H1 (cell line): ENCODE measurements at regions not wholly inside any gene's neighbourhood (a gene's known extent, or its start where the extent isn't known, plus 50 kb on each side); places are given as distances from the start of the nearest gene placed in this dataset.
"Not testable (repeated sequence)": the region's sequence is repeated elsewhere in the genome, so short reads cannot be mapped to it uniquely, and the experiment has no call there.

Source experiments
- CTCF ChIA-PET: fragments of 300-600 bp; sonication (Branson Sonifier 250); formaldehyde crosslinking; loops from one replicate; lab custom pipeline; 2021; ENCODE audit not compliant: partially characterized antibody; lab: Charles Lee
- POLR2A ChIA-PET: fragments of 300-600 bp; sonication (Branson Sonifier 250); formaldehyde crosslinking; loops from one replicate; lab custom pipeline; 2021; ENCODE audit warnings: inconsistent platforms; ENCODE audit not compliant: partially characterized antibody; lab: Charles Lee
- DNase-seq, 2 experiments: peaks; one replicate each; pipeline versions ENCODE4 v3.0.0 to v3.0.0-alpha.2; 2010 to 2022; ENCODE audit warnings: low spot score in 2 of 2, low read depth in 1 of 2, mixed read lengths in 1 of 2
- FAIRE-seq: peaks from 2 replicates; lab custom pipeline; 2011; peaks lifted over from hg19 to GRCh38; lab: Jason Lieb, UNC
- H2AFZ ChIP-seq: 2 replicates; pipeline ENCODE4 v1.8.1; 2012; ENCODE audit warnings: low read length, inconsistent platforms
- H2AK5ac ChIP-seq: 2 replicates; pipeline ENCODE4 v1.6.1; 2013; ENCODE audit warnings: low read depth, low read length
- H2BK120ac ChIP-seq: replicated peaks from 2 replicates; pipeline ENCODE3; 2013; ENCODE audit warnings: low read depth, low read length, inconsistent platforms
- H2BK12ac ChIP-seq: 2 replicates; pipeline ENCODE4 v1.6.1; 2013; ENCODE audit warnings: low read depth, low read length
- H2BK15ac ChIP-seq: 2 replicates; pipeline ENCODE4 v1.6.1; 2013; ENCODE audit warnings: low read length
- H2BK20ac ChIP-seq: 2 replicates; pipeline ENCODE4 v1.6.1; 2013; ENCODE audit warnings: low read length
- H2BK5ac ChIP-seq: 2 replicates; pipeline ENCODE4 v1.6.1; 2013; ENCODE audit warnings: low read depth, low read length
- H3K14ac ChIP-seq: 2 replicates; pipeline ENCODE4 v1.6.1; 2013; ENCODE audit warnings: inconsistent platforms; ENCODE audit not compliant: insufficient read length
- H3K18ac ChIP-seq: 2 replicates; pipeline ENCODE4 v1.6.1; 2013; ENCODE audit warnings: low read length; ENCODE audit errors: extremely low read depth
- H3K23ac ChIP-seq: 2 replicates; pipeline ENCODE4 v1.6.1; 2013; ENCODE audit warnings: inconsistent platforms; ENCODE audit not compliant: insufficient read length
- H3K23me2 ChIP-seq: 2 replicates; pipeline ENCODE4 v1.6.1; 2013; ENCODE audit warnings: low read depth, low read length
- H3K27ac ChIP-seq: 2 replicates; pipeline ENCODE4 v1.6.1; 2011; ENCODE audit warnings: low read depth, low read length, inconsistent platforms
- H3K27me3 ChIP-seq, 4 experiments: replicated peaks in 1 of 4; 1 replicate in 1 of 4; 2 replicates in 3 of 4; pipeline versions ENCODE4 v1.6.1 to v1.8.1; 2011 to 2013; ENCODE audit warnings: low read length in 3 of 4, mild to moderate bottlenecking in 3 of 4, inconsistent platforms in 2 of 4, mixed read lengths in 2 of 4, moderate library complexity in 1 of 4; ENCODE audit not compliant: control insufficient read depth in 3 of 4, insufficient read depth in 3 of 4; ENCODE audit errors: extremely low read depth in 1 of 4
- H3K36me3 ChIP-seq, 4 experiments: 2 replicates each; pipeline versions ENCODE4 v1.6.1 to v1.8.1; 2011 to 2013; ENCODE audit warnings: mild to moderate bottlenecking in 4 of 4, low read length in 3 of 4, moderate library complexity in 2 of 4, control low read depth in 1 of 4, inconsistent platforms in 1 of 4; ENCODE audit not compliant: insufficient read depth in 4 of 4, control insufficient read depth in 2 of 4
- H3K4ac ChIP-seq: replicated peaks from 2 replicates; pipeline ENCODE3; 2013; ENCODE audit warnings: low read length, low read depth, mixed read lengths, inconsistent platforms; ENCODE audit not compliant: insufficient read length
- H3K4me1 ChIP-seq, 4 experiments: replicated peaks in 1 of 4; 1 replicate in 1 of 4; 2 replicates in 3 of 4; pipeline versions ENCODE4 v1.6.1 to v1.8.1; 2011 to 2013; ENCODE audit warnings: low read length in 3 of 4, inconsistent platforms in 2 of 4, mixed read lengths in 1 of 4; ENCODE audit not compliant: insufficient read depth in 4 of 4, control insufficient read depth in 3 of 4
- H3K4me2 ChIP-seq, 2 experiments: 2 replicates each; pipeline versions ENCODE4 v1.6.1 to v1.8.1; 2011 to 2013; ENCODE audit warnings: low read depth in 2 of 2, low read length in 2 of 2, control low read depth in 1 of 2, inconsistent platforms in 1 of 2, mild to moderate bottlenecking in 1 of 2; ENCODE audit not compliant: insufficient read depth in 1 of 2
- H3K4me3 ChIP-seq, 4 experiments: fragments of 200-600, 300-600 bp in 1 of 4; sonication (generic), shearing (Covaris generic), sonication (Bioruptor Twin) in 1 of 4; 2 replicates each; pipeline versions ENCODE4 v1.5.1 to v1.8.1; 2011 to 2016; ENCODE audit warnings: low read length in 4 of 4, low read depth in 3 of 4, control low read depth in 2 of 4, inconsistent platforms in 2 of 4, mild to moderate bottlenecking in 2 of 4, mixed read lengths in 1 of 4, moderate library complexity in 1 of 4; ENCODE audit not compliant: insufficient read depth in 2 of 4; ENCODE audit errors: extremely low read depth in 1 of 4
- H3K56ac ChIP-seq: replicated peaks from 2 replicates; pipeline ENCODE3; 2013; ENCODE audit warnings: low read depth, mild to moderate bottlenecking, mixed read lengths, low read length, inconsistent platforms; ENCODE audit not compliant: insufficient read length
- H3K79me1 ChIP-seq: 2 replicates; pipeline ENCODE4 v1.6.1; 2013; ENCODE audit warnings: low read depth, low read length, control low read depth
- H3K79me2 ChIP-seq, 2 experiments: 2 replicates each; pipeline versions ENCODE4 v1.6.1 to v1.8.1; 2012 to 2013; ENCODE audit warnings: low read length in 2 of 2, mild to moderate bottlenecking in 2 of 2, inconsistent platforms in 1 of 2; ENCODE audit not compliant: insufficient read depth in 2 of 2, control insufficient read depth in 1 of 2
- H3K9ac ChIP-seq, 4 experiments: replicated peaks in 1 of 4; 1 replicate in 1 of 4; 2 replicates in 3 of 4; pipeline versions ENCODE4 v1.6.1 to v1.8.1; 2011 to 2013; ENCODE audit warnings: low read depth in 3 of 4, low read length in 3 of 4, control low read depth in 2 of 4, mild to moderate bottlenecking in 2 of 4, moderate library complexity in 2 of 4, inconsistent platforms in 1 of 4; ENCODE audit errors: extremely low read depth in 1 of 4
- H3K9me3 ChIP-seq, 2 experiments: 2 replicates each; pipeline versions ENCODE4 v1.6.1 to v1.8.1; 2012 to 2013; ENCODE audit warnings: mild to moderate bottlenecking in 2 of 2, moderate library complexity in 2 of 2, control low read depth in 1 of 2, inconsistent platforms in 1 of 2, low read depth in 1 of 2, low read length in 1 of 2, mixed read lengths in 1 of 2; ENCODE audit not compliant: insufficient read depth in 2 of 2
- H4K20me1 ChIP-seq, 2 experiments: replicated peaks in 1 of 2; 2 replicates each; pipeline versions ENCODE3 to v1.8.1; 2011 to 2013; ENCODE audit warnings: inconsistent platforms in 2 of 2, low read length in 2 of 2, mild to moderate bottlenecking in 1 of 2; ENCODE audit not compliant: insufficient read depth in 2 of 2, control insufficient read depth in 1 of 2
- H4K5ac ChIP-seq: 2 replicates; pipeline ENCODE4 v1.6.1; 2013; ENCODE audit warnings: low read length, low read depth, mixed read lengths, inconsistent platforms; ENCODE audit not compliant: insufficient read length
- H4K8ac ChIP-seq: 2 replicates; pipeline ENCODE4 v1.8.0; 2013; ENCODE audit warnings: mild to moderate bottlenecking, moderate library complexity, low read length, inconsistent platforms; ENCODE audit not compliant: insufficient read depth; ENCODE audit errors: extremely low read depth
- H4K91ac ChIP-seq: replicated peaks from 2 replicates; pipeline ENCODE3; 2013; ENCODE audit warnings: low read length, mixed read lengths, inconsistent platforms; ENCODE audit not compliant: insufficient read length
- WGBS, 2 experiments: shearing (Covaris generic) in 1 of 2; methylation state at CpG; one replicate each; pipeline versions ENCODE4 v1.1.6 to v1.1.7; 2013 to 2015; ENCODE audit warnings: low lambda C conversion rate in 2 of 2, mixed read lengths in 2 of 2, inconsistent platforms in 1 of 2, low coverage in 1 of 2, missing lambda C conversion rate in 1 of 2; ENCODE audit not compliant: insufficient replicate concordance in 2 of 2, insufficient coverage in 1 of 2, insufficient read length in 1 of 2; ENCODE audit errors: extremely low coverage in 1 of 2, missing lambda C conversion rate in 1 of 2; 5-methylcytosine and 5-hydroxymethylcytosine counted together

DNA sequence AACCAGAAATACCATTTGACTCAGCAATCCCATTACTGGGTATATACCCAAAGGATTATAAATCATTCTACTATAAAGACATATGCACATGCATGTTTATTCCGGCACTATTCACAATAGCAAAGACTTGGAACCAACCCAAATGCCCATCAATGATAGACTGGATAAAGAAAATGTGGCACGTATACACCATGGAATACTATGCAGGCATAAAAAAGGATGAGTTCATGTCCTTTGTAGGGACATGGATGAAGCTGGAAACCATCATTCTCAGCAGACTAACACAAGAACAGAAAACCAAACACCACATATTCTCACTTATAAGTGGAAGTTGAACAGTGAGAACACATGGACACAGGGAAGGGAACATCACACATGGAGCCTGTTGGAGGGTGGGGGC lies 158.2 kb downstream of the GXYLT1 start:
- H3K4ac ChIP-seq, H2BK5ac ChIP-seq, H4K20me1 ChIP-seq, H2AK5ac ChIP-seq, H3K14ac ChIP-seq, FAIRE-seq, H2BK15ac ChIP-seq, H3K79me2 ChIP-seq, CTCF ChIA-PET, H2BK12ac ChIP-seq, H4K8ac ChIP-seq, H3K23ac ChIP-seq, H3K9me3 ChIP-seq, H2AFZ ChIP-seq, H3K56ac ChIP-seq, H3K79me1 ChIP-seq, H3K36me3 ChIP-seq, H4K5ac ChIP-seq, H3K9ac ChIP-seq, DNase-seq, H3K23me2 ChIP-seq, H3K4me2 ChIP-seq, H3K27me3 ChIP-seq, POLR2A ChIA-PET, H3K18ac ChIP-seq, H2BK20ac ChIP-seq, H3K4me1 ChIP-seq, H3K27ac ChIP-seq, H4K91ac ChIP-seq, H2BK120ac ChIP-seq, H3K4me3 ChIP-seq: not testable (repeated sequence)
- 87% methylated on average over 2 of the region's 2 CpGs; no CpG with 5 or more reads in 1 of the 2 experiments for WGBS, 2 experiments
